ENCODE measurements at regions not wholly inside any gene's neighbourhood (a gene's known extent, or its start where the extent isn't known, plus 50 kb on each side); places are given as distances from the start of the nearest gene placed in this dataset.

DNA sequence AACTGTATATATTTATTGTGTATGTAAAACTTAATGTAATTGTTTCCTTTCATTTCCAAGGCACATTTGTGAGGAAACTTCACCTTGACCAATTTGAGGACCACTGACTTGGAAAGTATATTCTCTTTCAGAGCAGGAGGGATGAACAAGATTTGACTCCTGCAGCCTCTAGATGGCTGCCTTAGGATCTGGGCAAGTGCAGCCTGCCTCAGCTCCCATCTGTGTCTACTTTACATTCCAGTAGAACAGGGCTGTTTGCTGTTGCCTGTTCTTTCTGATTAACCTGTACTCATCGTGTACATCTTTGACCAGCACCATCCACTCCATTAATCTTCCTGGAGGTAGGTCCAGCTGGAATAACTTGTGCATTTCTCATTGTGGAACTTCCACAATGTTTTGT lies 312.8 kb downstream of the HLX start:
- TF ChIP-seq EZH2 (IDR thresholded peaks at IDR 0.05; ENCODE audit: borderline replicate concordance, low read length) = no peak
- TF ChIP-seq, protein P1, sequence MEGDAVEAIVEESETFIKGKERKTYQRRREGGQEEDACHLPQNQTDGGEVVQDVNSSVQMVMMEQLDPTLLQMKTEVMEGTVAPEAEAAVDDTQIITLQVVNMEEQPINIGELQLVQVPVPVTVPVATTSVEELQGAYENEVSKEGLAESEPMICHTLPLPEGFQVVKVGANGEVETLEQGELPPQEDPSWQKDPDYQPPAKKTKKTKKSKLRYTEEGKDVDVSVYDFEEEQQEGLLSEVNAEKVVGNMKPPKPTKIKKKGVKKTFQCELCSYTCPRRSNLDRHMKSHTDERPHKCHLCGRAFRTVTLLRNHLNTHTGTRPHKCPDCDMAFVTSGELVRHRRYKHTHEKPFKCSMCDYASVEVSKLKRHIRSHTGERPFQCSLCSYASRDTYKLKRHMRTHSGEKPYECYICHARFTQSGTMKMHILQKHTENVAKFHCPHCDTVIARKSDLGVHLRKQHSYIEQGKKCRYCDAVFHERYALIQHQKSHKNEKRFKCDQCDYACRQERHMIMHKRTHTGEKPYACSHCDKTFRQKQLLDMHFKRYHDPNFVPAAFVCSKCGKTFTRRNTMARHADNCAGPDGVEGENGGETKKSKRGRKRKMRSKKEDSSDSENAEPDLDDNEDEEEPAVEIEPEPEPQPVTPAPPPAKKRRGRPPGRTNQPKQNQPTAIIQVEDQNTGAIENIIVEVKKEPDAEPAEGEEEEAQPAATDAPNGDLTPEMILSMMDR (IDR thresholded peaks at IDR 0.05; ENCODE audit: low read length) = no peak
